ENCODE measurements at regions not wholly inside any gene's neighbourhood (a gene's known extent, or its start where the extent isn't known, plus 50 kb on each side); places are given as distances from the start of the nearest gene placed in this dataset.
"Not testable (repeated sequence)": the region's sequence is repeated elsewhere in the genome, so short reads cannot be mapped to it uniquely, and the experiment has no call there.

- DNase-seq (ENCODE audit: low read depth in 3 of 3) = no peak
These were observed 459.3 kb upstream of the SGO1 start for GRCh38 chr3:20645340-20645739.

GRCh38 chr3:20637729-20638128, 451.7 kb upstream of the SGO1 start:
- DNase-seq (ENCODE audit: low read depth in 3 of 3) = no peak

- DNase-seq (ENCODE audit: low read depth in 3 of 3) = no peak
These were observed 436.3 kb upstream of the SGO1 start for GRCh38 chr3:20622304-20622703.

- not testable (repeated sequence) for DNase-seq (ENCODE audit: low read depth in 3 of 3)
These were observed 432.6 kb upstream of the SGO1 start for GRCh38 chr3:20618621-20619020.

DNA sequence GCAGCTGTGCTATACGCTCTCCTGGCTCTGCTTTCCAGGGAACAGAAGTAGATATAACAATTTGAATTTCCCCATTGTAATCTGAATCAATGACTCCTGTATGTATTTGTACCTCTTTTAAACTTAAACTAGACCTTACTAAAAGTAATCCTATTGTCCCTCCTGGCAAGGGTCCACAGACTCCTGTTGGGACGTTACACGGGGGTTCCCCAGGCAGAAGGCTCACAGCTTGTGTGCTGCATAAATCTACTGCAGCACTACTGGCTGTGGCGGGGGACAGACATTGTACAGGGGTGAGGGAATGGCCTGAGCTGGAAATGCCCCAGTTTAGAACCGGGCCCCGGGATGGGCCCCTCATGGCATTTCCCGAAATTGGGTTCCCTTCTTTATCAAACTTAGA, 432.2 kb upstream of the SGO1 start:
- not testable (repeated sequence) for DNase-seq (ENCODE audit: low read depth in 3 of 3)

DNA sequence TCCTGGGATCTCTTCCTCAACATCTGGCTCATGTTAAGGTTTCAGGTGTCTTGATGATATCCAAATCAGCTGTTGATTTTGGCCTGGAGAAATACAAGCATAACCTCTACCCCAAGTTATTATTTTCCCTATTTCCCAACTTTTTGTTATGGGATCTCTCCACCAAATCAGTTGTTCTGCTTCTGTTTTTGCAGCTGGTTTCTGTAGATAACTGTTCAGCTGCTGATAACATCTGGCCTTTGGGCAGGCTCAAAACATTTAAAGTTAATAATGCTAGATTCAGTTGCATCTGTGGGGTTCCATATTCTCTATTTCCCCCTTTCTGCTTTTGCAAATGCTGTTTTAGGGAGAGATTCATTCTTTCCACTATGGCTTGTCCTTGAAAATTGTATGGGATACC, 430.0 kb upstream of the SGO1 start:
- not testable (repeated sequence) for DNase-seq (ENCODE audit: low read depth in 3 of 3)

DNA sequence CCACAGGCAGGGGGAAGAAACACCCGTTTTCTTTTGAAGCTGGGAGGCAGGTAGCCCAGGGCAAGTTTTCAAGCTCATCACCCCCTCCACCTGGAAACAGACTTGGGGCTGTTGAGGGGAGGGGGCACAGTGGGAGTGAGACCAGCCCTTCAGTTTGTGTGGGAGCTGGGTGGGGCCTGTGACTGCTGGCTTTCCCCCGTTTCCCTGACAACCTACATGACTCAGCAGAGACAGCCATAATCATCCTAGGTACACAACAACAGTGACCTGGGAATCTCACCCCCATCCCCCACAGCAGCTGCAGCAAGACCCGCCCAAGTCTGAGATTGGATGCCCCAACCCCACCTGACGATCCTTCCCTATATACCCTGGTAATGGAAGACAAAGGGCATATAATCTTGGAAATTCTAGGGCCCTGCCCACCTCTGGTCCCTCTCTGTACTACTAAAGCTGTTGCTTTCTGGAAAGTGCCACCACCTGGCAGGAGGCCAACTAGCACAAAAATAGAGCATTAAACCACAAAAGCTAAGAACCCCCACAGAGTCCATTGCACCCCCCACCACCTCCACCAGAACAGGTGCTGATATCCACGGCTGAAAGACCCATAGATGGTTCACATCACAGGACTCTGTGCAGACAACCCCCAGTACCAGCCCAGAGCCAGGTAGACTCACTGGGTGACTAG, 422.2 kb upstream of the SGO1 start:
- DNase-seq (ENCODE audit: low read depth in 3 of 3) = no peak

DNA sequence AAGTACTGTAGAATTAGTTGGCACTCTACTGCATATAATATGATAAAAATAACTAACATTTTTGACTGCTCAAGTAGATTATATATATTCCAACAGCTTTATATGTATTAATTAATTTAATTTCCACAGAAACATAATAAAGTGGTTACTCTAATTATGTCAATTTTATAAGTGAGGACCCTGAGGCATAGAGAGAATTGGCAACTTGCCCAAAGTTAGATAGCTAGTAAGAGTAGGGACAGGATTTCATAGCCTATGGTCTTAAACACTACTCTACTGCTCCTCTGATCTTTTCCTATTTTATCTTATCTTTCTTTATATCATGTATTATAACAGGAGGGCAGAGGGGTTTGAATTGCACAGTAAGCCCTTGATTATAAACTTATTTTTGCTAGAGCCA, 418.7 kb upstream of the SGO1 start:
- no peak for DNase-seq (ENCODE audit: low read depth in 3 of 3)

DNA sequence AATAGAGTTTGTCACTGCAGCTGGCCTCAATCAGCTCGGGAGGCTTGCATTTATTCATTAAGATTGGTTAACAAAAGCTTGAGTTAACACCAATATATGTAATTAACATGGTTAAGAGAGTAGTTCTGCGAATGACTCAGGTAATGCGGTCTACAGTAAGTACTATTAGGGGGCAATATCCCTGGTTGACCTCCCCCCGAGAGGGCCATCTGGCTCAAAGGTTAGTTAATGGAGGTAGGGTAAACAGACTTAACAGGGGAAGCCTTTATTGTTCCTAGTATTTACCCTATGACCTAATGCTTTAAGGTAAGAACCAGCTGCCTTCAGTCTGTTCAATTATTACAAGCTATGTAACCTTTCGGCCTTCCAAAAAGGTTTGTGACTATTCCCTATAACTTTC, 403.3 kb upstream of the SGO1 start:
- DNase-seq (ENCODE audit: low read depth in 3 of 3) = no peak

DNA sequence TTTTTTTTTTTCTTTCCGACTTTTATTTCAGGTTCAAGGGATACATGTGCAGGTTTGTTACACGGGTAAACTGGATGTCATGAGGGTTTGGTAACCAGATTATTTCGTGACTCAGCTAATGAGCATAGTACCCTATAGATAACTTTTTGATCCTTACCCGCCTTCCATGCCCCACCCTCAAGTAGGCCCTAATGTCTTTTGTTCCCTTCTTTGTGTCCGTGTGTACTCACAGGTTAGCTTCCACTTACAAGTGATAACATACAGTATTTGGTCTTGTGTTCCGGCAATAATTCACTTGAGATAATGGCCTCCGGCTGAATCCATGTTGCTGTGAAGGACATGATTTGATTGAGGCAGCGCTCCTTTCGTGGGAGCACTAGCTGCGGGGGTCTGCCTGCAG, 402.8 kb upstream of the SGO1 start:
- no peak for DNase-seq (ENCODE audit: low read depth in 3 of 3)

DNA sequence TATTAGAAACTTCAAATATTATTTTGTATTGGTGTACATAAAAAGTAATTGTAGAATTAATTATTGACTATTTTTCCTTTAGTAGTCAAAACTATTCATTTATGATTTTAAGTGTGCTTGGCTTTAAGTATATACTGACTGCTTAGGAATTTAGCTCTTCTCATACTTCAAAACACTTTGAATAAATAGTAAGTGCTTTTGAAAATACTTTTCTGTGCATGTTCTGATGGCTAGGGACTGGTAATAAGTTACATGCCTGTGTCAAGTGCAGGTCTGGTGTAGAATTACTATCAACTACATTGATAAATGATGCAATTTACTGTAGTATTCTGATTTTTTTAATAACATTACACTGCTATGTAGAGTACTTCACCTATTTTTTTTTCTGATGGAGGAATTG, 397.6 kb upstream of the SGO1 start:
- DNase-seq (ENCODE audit: low read depth in 3 of 3) = no peak

GRCh38 chr3:20576228-20576627, 390.2 kb upstream of the SGO1 start:
- DNase-seq (ENCODE audit: low read depth in 3 of 3) = no peak

GRCh38 chr3:20575146-20575545, 389.1 kb upstream of the SGO1 start:
- no peak for DNase-seq (ENCODE audit: low read depth in 3 of 3)

- no peak for DNase-seq (ENCODE audit: low read depth in 3 of 3)
These were observed 388.7 kb upstream of the SGO1 start for GRCh38 chr3:20574746-20575145.

- no peak for DNase-seq (ENCODE audit: low read depth in 3 of 3)
These were observed 387.2 kb upstream of the SGO1 start for GRCh38 chr3:20573175-20573574.

- no peak for DNase-seq (ENCODE audit: low read depth in 3 of 3)
These were observed 386.5 kb upstream of the SGO1 start for GRCh38 chr3:20572473-20572872.

DNA sequence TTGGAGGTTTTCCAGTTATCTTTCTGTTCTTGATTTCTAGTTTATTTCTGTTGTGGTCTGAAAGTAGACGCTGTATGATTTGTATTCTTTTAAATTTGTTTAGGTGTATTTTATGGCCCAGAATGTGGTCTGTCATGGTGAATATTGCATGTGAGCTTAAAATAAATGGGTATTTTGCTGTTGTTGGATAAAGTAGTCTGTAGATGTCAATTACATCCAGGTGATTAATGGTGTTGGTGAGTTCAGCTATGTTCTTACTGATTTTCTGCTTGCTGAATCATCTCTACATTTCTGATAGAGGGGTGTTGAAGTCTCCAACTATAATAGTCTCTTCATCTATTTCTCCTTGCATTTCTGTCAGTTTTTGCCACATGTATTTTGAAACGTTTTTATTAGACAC, 383.3 kb upstream of the SGO1 start:
- DNase-seq (ENCODE audit: low read depth in 3 of 3) = no peak

DNA sequence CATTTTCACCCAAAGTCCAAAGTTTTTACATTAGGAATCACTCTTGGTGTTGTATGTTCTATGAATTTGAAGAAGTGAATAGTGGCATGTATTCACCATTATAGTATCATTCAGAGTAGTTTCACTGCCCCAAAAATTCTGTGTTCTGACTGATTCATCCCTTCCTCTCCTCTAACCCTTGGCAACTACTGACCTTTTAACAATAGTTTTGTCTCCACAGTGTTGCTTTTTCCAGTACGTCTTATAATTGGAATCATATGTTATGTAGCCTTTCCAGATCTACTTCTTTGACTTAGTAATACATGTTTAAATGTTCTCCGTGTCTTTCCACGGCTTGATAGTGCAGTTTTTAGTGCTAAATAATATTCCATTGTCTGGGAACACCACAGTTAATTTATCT, 379.0 kb upstream of the SGO1 start:
- DNase-seq (ENCODE audit: low read depth in 3 of 3) = no peak

GRCh38 chr3:20563985-20564384, 378.0 kb upstream of the SGO1 start:
- DNase-seq (ENCODE audit: low read depth in 3 of 3) = no peak

DNA sequence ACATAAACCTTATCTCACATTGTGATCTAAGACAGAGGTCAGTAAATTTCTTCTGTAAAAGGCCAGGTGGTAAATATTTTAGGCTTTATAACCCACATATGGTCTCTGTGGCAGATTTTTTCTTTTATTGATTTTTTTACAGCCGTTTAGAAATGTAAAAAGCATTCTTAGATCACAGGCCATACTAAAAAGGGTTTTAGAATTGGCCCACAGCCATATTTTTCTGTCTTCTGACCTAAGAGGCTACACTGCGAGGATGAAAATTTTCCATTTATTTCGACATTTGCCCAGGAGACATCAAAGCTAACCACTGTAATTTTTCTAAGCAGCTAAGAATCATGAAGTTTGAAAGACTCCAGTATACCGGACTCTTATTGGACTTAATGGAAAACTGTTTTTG, 377.2 kb upstream of the SGO1 start:
- DNase-seq (ENCODE audit: low read depth in 3 of 3) = no peak

DNA sequence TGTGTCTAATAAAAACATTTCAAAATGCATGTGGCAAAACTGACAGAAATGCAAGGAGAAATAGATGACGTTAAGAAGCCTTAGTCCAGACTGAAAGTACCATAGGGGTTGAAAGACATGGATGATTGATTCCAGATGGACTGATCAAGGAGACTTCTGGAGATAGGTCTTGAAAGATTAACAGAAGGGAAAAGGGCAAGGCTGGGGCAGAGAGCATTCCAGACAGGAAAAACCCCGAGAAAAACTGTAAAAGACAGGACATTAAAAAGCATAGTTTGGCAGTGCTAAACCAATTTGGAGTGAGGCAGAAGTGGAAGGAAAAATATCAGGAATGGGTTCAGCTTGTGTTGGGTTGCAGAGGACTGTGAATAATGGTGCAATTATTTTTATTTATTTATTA, 375.2 kb upstream of the SGO1 start:
- DNase-seq (ENCODE audit: low read depth in 3 of 3) = no peak

DNA sequence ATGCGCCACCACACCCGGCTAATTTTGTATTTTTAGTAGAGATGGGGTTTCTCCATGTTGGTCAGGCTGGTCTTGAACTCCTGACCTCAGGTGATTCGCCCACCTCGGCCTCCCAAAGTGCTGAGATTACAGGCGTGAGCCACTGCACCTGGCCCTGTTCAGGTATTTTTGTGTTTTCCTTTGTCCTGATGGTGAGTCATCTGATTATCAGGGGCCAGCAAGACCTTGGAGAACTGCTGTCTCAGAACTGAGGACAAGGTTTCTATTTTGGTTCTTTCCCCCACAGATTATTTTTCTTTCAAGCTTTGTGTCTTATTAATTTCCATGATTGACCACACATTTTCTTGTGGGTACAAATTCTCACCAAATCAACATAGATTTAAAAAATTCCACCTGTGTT, 374.4 kb upstream of the SGO1 start:
- DNase-seq (ENCODE audit: low read depth in 3 of 3) = not testable (repeated sequence)

DNA sequence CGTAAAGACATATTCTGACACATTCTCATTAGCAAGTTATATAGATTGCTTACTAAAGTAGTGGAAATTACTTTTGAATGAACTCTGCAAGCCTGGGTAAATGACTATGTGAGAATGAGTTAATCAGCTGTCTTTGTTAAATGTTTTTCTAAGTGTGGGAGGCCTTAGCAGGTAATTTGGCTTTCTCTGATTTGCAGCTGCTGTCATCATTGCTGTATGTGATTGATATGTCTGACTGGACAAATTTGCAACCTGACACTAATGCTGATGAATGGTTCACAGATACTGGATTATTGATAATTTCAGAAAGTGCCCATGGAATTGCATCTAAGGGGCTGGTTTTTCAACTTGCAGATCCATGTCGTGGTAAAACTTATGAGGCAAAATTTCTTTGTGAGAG, 372.2 kb upstream of the SGO1 start:
- no peak for DNase-seq (ENCODE audit: low read depth in 3 of 3)

DNA sequence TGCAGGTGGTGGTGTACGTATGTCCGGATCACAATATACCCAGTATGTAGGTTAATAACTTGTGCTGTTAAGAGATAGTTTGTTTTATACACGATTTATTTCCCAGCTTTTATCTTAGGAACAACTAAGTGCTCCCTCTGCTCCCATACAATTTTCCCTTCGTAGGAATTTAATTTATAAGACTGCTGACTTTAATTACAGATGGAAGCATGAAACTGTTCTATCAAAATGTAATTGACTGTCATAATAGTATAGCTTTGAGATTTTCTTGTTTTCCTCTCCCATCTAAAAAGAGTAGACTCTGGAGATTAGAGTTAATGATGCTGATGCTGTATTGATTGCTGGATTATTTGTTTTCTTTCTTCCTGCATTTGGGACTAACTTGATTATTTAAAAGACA, 370.7 kb upstream of the SGO1 start:
- no peak for DNase-seq (ENCODE audit: low read depth in 3 of 3)

Measured in stimulated activated CD4-positive, alpha-beta T cell treated with anti-CD3 and anti-CD28 coated beads, TNF-alpha, amount 100 ng/mL, for 24 hours (primary cell).